ENCODE measurements at regions not wholly inside any gene's neighbourhood (a gene's known extent, or its start where the extent isn't known, plus 50 kb on each side); places are given as distances from the start of the nearest gene placed in this dataset.

GRCh38 chr4:140809676-140810075 lies 53.5 kb upstream of the TBC1D9 start:
- DNase-seq (ENCODE audit: low spot score) = no peak

- DNase-seq (ENCODE audit: low spot score) = no peak
Measured at GRCh38 chr4:140808256-140808655, 52.1 kb upstream of the TBC1D9 start.

DNA sequence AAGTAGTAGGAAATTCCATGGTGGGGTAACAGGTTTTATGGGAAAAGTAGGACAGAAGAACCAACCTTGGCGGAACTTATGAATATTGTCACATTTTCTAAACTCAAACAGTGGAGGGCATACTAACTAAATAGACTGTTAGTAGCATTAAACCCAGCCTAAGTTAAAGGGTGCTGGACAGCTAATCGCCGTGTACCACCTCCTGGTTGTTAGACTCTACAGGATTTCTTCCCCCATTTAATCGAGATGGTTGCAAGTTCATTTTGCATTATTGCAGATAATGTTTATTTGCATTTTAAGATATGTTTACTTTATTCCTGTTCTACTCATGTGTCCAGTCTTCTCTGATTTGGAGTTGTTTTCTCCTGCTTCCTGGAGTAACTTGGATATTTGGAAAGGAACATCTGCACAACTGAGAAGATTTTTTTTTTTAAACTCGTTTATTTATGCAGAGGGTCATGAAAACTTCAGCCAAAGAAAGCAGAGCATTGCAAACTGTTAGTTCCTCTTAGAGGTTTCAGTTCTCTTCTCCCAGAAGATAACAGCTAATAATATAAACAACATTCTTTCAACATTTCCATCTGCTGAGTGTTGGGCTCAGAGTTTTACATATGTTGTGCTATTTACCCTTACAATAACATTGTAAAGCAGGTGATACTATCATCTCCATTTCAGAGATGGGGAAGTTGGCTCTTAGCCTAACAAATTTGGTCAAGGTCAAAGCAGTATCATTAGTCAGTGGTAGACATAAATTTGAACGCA lies 51.5 kb upstream of the TBC1D9 start:
- DNase-seq (ENCODE audit: low spot score) = peak; percentile 93

- DNase-seq (ENCODE audit: low spot score) = no peak
Measured at GRCh38 chr4:140806163-140806562, 50.0 kb upstream of the TBC1D9 start.

Measured in NAMALWA (cell line).